ENCODE measurements at regions not wholly inside any gene's neighbourhood (a gene's known extent, or its start where the extent isn't known, plus 50 kb on each side); places are given as distances from the start of the nearest gene placed in this dataset.

DNA sequence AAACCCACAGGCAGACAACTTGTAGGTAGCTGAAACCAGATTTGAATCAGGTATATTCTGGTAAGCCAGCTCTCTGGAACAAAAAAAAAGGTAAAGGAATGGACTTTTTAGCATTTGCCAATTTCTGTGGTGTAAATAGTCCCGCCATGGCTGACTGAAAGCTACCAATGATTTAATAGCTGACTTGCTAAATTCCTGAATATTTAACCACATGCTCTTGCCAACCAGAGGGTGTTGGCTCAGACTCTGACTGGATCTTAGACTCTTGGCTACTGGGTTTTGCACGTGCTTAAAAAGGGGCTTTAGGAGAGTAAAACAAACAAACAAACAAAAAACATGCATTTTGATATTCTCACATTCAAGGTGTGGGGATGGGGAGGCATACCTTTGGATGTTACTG lies 600.0 kb upstream of the CDH4 start:
- TF ChIP-seq, protein P1, sequence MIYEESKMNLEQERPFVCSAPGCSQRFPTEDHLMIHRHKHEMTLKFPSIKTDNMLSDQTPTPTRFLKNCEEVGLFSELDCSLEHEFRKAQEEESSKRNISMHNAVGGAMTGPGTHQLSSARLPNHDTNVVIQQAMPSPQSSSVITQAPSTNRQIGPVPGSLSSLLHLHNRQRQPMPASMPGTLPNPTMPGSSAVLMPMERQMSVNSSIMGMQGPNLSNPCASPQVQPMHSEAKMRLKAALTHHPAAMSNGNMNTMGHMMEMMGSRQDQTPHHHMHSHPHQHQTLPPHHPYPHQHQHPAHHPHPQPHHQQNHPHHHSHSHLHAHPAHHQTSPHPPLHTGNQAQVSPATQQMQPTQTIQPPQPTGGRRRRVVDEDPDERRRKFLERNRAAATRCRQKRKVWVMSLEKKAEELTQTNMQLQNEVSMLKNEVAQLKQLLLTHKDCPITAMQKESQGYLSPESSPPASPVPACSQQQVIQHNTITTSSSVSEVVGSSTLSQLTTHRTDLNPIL (CRISPR knock-in tag; IDR thresholded peaks at IDR 0.05; ENCODE audit: low read depth) = no peak
- TF ChIP-seq, protein P2, sequence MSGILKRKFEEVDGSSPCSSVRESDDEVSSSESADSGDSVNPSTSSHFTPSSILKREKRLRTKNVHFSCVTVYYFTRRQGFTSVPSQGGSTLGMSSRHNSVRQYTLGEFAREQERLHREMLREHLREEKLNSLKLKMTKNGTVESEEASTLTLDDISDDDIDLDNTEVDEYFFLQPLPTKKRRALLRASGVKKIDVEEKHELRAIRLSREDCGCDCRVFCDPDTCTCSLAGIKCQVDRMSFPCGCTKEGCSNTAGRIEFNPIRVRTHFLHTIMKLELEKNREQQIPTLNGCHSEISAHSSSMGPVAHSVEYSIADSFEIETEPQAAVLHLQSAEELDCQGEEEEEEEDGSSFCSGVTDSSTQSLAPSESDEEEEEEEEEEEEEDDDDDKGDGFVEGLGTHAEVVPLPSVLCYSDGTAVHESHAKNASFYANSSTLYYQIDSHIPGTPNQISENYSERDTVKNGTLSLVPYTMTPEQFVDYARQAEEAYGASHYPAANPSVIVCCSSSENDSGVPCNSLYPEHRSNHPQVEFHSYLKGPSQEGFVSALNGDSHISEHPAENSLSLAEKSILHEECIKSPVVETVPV (CRISPR knock-in tag; IDR thresholded peaks at IDR 0.05) = no peak
- TF ChIP-seq OSR1 (CRISPR knock-in tag; IDR thresholded peaks at IDR 0.05) (no peak), TOX (CRISPR knock-in tag; IDR thresholded peaks at IDR 0.05; ENCODE audit: borderline replicate concordance) (no peak), ZC3H10 (CRISPR knock-in tag; IDR thresholded peaks at IDR 0.05) (no peak), SNAI2 (CRISPR knock-in tag; IDR thresholded peaks at IDR 0.05) (no peak), ISL1 (CRISPR knock-in tag; IDR thresholded peaks at IDR 0.05) (no peak), PPARA (CRISPR knock-in tag; IDR thresholded peaks at IDR 0.05; ENCODE audit: borderline replicate concordance) (no peak), ZNF565 (CRISPR knock-in tag; conservative IDR thresholded peaks at IDR 0.05; ENCODE audit: low read depth) (no peak), ZNF70 (CRISPR knock-in tag; IDR thresholded peaks at IDR 0.05) (no peak), TCF4 (CRISPR knock-in tag; IDR thresholded peaks at IDR 0.05; ENCODE audit: borderline replicate concordance) (no peak), ZFP3 (CRISPR knock-in tag; IDR thresholded peaks at IDR 0.05) (no peak), GLIS3 (CRISPR knock-in tag; IDR thresholded peaks at IDR 0.05) (no peak), ARNTL (CRISPR knock-in tag; IDR thresholded peaks at IDR 0.05; ENCODE audit: borderline replicate concordance, low read depth) (no peak), ZNF8 (CRISPR knock-in tag; IDR thresholded peaks at IDR 0.05) (no peak)
- TF ChIP-seq, protein P3, sequence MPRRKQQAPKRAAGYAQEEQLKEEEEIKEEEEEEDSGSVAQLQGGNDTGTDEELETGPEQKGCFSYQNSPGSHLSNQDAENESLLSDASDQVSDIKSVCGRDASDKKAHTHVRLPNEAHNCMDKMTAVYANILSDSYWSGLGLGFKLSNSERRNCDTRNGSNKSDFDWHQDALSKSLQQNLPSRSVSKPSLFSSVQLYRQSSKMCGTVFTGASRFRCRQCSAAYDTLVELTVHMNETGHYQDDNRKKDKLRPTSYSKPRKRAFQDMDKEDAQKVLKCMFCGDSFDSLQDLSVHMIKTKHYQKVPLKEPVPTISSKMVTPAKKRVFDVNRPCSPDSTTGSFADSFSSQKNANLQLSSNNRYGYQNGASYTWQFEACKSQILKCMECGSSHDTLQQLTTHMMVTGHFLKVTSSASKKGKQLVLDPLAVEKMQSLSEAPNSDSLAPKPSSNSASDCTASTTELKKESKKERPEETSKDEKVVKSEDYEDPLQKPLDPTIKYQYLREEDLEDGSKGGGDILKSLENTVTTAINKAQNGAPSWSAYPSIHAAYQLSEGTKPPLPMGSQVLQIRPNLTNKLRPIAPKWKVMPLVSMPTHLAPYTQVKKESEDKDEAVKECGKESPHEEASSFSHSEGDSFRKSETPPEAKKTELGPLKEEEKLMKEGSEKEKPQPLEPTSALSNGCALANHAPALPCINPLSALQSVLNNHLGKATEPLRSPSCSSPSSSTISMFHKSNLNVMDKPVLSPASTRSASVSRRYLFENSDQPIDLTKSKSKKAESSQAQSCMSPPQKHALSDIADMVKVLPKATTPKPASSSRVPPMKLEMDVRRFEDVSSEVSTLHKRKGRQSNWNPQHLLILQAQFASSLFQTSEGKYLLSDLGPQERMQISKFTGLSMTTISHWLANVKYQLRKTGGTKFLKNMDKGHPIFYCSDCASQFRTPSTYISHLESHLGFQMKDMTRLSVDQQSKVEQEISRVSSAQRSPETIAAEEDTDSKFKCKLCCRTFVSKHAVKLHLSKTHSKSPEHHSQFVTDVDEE (CRISPR knock-in tag; IDR thresholded peaks at IDR 0.05) = no peak
- TF ChIP-seq, protein P4, sequence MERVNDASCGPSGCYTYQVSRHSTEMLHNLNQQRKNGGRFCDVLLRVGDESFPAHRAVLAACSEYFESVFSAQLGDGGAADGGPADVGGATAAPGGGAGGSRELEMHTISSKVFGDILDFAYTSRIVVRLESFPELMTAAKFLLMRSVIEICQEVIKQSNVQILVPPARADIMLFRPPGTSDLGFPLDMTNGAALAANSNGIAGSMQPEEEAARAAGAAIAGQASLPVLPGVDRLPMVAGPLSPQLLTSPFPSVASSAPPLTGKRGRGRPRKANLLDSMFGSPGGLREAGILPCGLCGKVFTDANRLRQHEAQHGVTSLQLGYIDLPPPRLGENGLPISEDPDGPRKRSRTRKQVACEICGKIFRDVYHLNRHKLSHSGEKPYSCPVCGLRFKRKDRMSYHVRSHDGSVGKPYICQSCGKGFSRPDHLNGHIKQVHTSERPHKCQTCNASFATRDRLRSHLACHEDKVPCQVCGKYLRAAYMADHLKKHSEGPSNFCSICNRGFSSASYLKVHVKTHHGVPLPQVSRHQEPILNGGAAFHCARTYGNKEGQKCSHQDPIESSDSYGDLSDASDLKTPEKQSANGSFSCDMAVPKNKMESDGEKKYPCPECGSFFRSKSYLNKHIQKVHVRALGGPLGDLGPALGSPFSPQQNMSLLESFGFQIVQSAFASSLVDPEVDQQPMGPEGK (CRISPR knock-in tag; IDR thresholded peaks at IDR 0.05; ENCODE audit: borderline replicate concordance) = no peak
- no peak for ATAC-seq

DNA sequence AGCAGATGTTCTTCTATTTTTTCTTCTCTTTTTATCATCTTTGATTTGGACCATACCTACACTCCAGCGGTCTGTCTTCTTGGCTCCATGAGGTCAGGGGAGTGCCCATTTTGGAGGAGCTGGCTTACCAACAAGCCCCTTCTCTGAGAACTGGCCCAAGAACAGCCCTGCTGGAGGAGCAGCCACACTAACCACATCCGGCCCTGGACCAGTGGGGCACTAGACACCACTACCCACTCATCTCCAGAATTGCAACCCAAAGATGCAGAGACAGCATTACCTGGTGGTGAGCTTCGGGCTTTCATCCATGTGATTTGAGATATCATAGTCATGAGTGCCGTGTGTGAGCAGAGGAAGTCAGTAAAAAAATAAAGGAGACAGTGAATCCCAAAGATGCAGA lies 599.4 kb upstream of the CDH4 start:
- no peak for ATAC-seq
- no peak for TF ChIP-seq ZNF70 (CRISPR knock-in tag; IDR thresholded peaks at IDR 0.05)
- no peak for TF ChIP-seq ZNF565 (CRISPR knock-in tag; conservative IDR thresholded peaks at IDR 0.05; ENCODE audit: low read depth)
- TF ChIP-seq ZFP30 (CRISPR knock-in tag; IDR thresholded peaks at IDR 0.05) = no peak
- no peak for TF ChIP-seq BACH2 (CRISPR knock-in tag; IDR thresholded peaks at IDR 0.05; ENCODE audit: borderline replicate concordance)
- TF ChIP-seq ZNF8 (CRISPR knock-in tag; IDR thresholded peaks at IDR 0.05) = no peak
- TF ChIP-seq TOX (CRISPR knock-in tag; IDR thresholded peaks at IDR 0.05; ENCODE audit: borderline replicate concordance) = no peak

DNA sequence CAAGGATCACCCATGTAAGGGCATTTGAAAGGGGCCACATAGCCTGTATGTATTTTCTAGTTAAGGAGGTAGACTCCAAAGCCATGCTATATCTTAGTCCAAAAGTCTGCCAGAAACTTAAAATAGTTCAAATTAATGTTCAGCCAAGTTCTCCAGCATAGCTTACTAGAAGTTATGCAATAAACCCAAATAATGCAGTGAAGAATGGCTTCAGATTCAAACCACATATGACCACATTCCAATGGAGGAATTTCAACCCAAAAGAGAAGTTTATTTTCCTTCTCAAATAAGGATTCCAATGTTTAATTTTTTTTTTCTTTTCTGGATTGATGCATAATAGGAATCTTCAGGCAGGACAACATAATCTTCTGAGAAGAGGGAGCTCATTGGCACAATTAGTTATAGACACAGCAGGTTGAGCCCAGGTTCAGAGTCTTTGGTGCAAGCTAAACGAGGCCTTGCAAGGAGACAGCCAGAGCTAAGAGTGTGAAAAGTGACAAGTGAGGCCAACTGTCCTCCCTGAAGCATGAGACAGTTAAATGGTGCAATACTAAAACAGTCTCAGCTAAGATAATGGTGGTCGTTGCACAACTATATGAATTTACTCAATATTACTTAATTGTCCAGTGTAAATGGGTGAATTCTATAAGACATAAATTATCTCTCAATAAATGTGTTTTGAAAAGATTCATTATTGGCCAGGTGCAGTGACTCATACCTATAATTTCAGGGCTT lies 598.8 kb upstream of the CDH4 start:
- ATAC-seq = no peak
- TF ChIP-seq SNAI2 (CRISPR knock-in tag; IDR thresholded peaks at IDR 0.05) = no peak
- TF ChIP-seq TCF4 (CRISPR knock-in tag; IDR thresholded peaks at IDR 0.05; ENCODE audit: borderline replicate concordance) = no peak
- no peak for TF ChIP-seq ESRRG (CRISPR knock-in tag; IDR thresholded peaks at IDR 0.05)
- TF ChIP-seq RARB (CRISPR knock-in tag; IDR thresholded peaks at IDR 0.05) = no peak
- TF ChIP-seq, protein P2 (CRISPR knock-in tag; IDR thresholded peaks at IDR 0.05) = no peak
- no peak for TF ChIP-seq ZFP3 (CRISPR knock-in tag; IDR thresholded peaks at IDR 0.05)
